ENCODE measurements at regions not wholly inside any gene's neighbourhood (a gene's known extent, or its start where the extent isn't known, plus 50 kb on each side); places are given as distances from the start of the nearest gene placed in this dataset.
"Not testable (repeated sequence)": the region's sequence is repeated elsewhere in the genome, so short reads cannot be mapped to it uniquely, and the experiment has no call there.

DNA sequence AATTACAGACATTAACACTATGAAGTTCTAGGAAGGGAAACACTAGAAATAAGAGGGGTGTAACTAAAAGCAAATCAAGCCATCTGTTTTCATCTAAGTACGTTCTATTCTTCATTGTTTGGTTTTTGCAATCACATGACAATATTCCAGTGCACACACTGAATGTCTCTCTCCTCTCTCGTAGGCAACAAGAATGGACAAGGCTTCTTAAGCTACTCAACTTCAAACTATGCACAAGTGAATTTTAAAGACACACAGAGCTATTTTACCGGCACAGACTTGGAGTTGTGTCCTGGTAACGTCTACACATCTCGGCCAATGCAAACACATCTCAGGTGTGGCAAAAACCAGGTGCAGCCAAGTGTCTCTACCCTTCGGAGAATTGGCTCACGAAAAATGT is 173.3 kb downstream of the PRKX start:
- no peak overlapping the region for H3K4me3 ChIP-seq (ENCODE audit: low read depth in 1 of 3, low read length in 3 of 3)
- peaks cover 0 to 5% (median 0%) of the 10 kb centered on the region in 4 donors for H3K9me3 ChIP-seq (ENCODE audit: control insufficient read depth in 4 of 4, low read length in 3 of 4)
- H3K27me3 ChIP-seq (ENCODE audit: control insufficient read depth in 4 of 4, insufficient read depth in 4 of 4, low read length in 3 of 4) = no peaks in the 10 kb centered on the region
- no peaks in the 10 kb centered on the region for H3K4me1 ChIP-seq (ENCODE audit: control insufficient read depth in 4 of 4, insufficient read depth in 4 of 4, low read length in 3 of 4)
- no peak for DNase-seq (ENCODE audit: low spot score)
- no peaks in the 10 kb centered on the region for H3K36me3 ChIP-seq (ENCODE audit: control insufficient read depth in 4 of 4, insufficient read depth in 3 of 4, low read depth in 1 of 4, low read length in 3 of 4)
- H3K9ac ChIP-seq (ENCODE audit: low read depth in 1 of 2, low read length in 2 of 2) = no peak overlapping the region
- WGBS = 74% methylated on average over 7 of the region's 7 CpGs
- H3K27ac ChIP-seq (ENCODE audit: low read depth in 1 of 2, low read length in 2 of 2) = no peak overlapping the region
- no peak for TF ChIP-seq HNF4G (IDR thresholded peaks at IDR 0.05)
- no peak for TF ChIP-seq GABPA (IDR thresholded peaks at IDR 0.05 in 1 of 2, conservative IDR thresholded peaks at IDR 0.05 in 1 of 2)
- no peak for TF ChIP-seq RAD21 (IDR thresholded peaks at IDR 0.05)
- TF ChIP-seq, protein P1, sequence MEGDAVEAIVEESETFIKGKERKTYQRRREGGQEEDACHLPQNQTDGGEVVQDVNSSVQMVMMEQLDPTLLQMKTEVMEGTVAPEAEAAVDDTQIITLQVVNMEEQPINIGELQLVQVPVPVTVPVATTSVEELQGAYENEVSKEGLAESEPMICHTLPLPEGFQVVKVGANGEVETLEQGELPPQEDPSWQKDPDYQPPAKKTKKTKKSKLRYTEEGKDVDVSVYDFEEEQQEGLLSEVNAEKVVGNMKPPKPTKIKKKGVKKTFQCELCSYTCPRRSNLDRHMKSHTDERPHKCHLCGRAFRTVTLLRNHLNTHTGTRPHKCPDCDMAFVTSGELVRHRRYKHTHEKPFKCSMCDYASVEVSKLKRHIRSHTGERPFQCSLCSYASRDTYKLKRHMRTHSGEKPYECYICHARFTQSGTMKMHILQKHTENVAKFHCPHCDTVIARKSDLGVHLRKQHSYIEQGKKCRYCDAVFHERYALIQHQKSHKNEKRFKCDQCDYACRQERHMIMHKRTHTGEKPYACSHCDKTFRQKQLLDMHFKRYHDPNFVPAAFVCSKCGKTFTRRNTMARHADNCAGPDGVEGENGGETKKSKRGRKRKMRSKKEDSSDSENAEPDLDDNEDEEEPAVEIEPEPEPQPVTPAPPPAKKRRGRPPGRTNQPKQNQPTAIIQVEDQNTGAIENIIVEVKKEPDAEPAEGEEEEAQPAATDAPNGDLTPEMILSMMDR (IDR thresholded peaks at IDR 0.05; ENCODE audit: low read depth, low read length, missing input control) = no peak
- TF ChIP-seq MAX (IDR thresholded peaks at IDR 0.05) = no peak
- no peak for TF ChIP-seq ATF3 (IDR thresholded peaks at IDR 0.05)
- no peak for TF ChIP-seq YY1 (IDR thresholded peaks at IDR 0.05)
- TF ChIP-seq, protein P2, sequence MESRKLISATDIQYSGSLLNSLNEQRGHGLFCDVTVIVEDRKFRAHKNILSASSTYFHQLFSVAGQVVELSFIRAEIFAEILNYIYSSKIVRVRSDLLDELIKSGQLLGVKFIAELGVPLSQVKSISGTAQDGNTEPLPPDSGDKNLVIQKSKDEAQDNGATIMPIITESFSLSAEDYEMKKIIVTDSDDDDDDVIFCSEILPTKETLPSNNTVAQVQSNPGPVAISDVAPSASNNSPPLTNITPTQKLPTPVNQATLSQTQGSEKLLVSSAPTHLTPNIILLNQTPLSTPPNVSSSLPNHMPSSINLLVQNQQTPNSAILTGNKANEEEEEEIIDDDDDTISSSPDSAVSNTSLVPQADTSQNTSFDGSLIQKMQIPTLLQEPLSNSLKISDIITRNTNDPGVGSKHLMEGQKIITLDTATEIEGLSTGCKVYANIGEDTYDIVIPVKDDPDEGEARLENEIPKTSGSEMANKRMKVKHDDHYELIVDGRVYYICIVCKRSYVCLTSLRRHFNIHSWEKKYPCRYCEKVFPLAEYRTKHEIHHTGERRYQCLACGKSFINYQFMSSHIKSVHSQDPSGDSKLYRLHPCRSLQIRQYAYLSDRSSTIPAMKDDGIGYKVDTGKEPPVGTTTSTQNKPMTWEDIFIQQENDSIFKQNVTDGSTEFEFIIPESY (IDR thresholded peaks at IDR 0.05) = no peak
- no peak for TF ChIP-seq JUND (IDR thresholded peaks at IDR 0.05)
- no peak for TF ChIP-seq FOXA2 (IDR thresholded peaks at IDR 0.05)
- no peak for TF ChIP-seq TAF1 (conservative IDR thresholded peaks at IDR 0.05)
- TF ChIP-seq NR2F2 (IDR thresholded peaks at IDR 0.05) = no peak
- TF ChIP-seq EGR1 (IDR thresholded peaks at IDR 0.05; ENCODE audit: low read depth in 2 of 2) = no peak
- TF ChIP-seq RXRA (IDR thresholded peaks at IDR 0.05) = no peak
- no peak for TF ChIP-seq FOXA1 (IDR thresholded peaks at IDR 0.05)
- no peak for TF ChIP-seq SP1 (IDR thresholded peaks at IDR 0.05)

GRCh38 chrX:3532581-3533085 is 180.8 kb downstream of the PRKX start:
- TF ChIP-seq FOXA1 (IDR thresholded peaks at IDR 0.05) (no peak), JUND (IDR thresholded peaks at IDR 0.05) (no peak), HNF4G (IDR thresholded peaks at IDR 0.05) (no peak), EGR1 (IDR thresholded peaks at IDR 0.05; ENCODE audit: low read depth in 2 of 2) (no peak)
- Histone ChIP-seq H3K27me3 (ENCODE audit: control insufficient read depth in 4 of 4, insufficient read depth in 4 of 4, low read length in 3 of 4) (no peaks in the 10 kb centered on the region), H3K9me3 (ENCODE audit: control insufficient read depth in 4 of 4, low read length in 3 of 4) (peaks cover 0 to 11% (median 2%) of the 10 kb centered on the region in 4 donors), H3K9ac (ENCODE audit: low read depth in 1 of 2, low read length in 2 of 2) (no peak overlapping the region), H3K27ac (ENCODE audit: low read depth in 1 of 2, low read length in 2 of 2) (no peak overlapping the region), H3K36me3 (ENCODE audit: control insufficient read depth in 4 of 4, insufficient read depth in 3 of 4, low read depth in 1 of 4, low read length in 3 of 4) (no peaks in the 10 kb centered on the region), H3K4me1 (ENCODE audit: control insufficient read depth in 4 of 4, insufficient read depth in 4 of 4, low read length in 3 of 4) (no peaks in the 10 kb centered on the region), H3K4me3 (ENCODE audit: low read depth in 1 of 3, low read length in 3 of 3) (no peak overlapping the region)
- no peak for DNase-seq (ENCODE audit: low spot score)
- WGBS = 72% methylated on average over 3 of the region's 3 CpGs

DNA sequence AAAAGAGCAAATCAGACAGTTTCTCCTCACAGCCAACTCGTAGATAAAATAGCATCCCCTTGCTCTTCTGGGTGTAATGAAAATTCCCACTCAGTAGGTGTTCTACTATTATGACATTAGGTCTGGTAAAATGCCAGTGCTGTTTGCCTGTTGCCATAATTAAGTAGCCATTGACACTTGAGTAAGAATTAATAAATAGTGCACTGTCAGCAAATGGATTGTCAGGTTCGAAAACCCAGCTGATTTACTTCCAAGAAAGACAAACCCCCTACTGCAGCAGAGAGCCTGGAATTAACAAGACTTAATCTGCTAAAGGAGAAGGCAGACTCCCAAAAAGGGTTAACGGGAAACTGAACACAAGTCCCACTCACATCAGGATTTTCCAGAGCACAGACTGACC is 182.0 kb downstream of the PRKX start:
- H3K4me3 ChIP-seq (ENCODE audit: low read depth in 1 of 3, low read length in 3 of 3); H3K27ac ChIP-seq (ENCODE audit: low read depth in 1 of 2, low read length in 2 of 2); H3K27me3 ChIP-seq (ENCODE audit: control insufficient read depth in 4 of 4, insufficient read depth in 4 of 4, low read length in 3 of 4); DNase-seq (ENCODE audit: low spot score); H3K36me3 ChIP-seq (ENCODE audit: control insufficient read depth in 4 of 4, insufficient read depth in 3 of 4, low read depth in 1 of 4, low read length in 3 of 4); H3K4me1 ChIP-seq (ENCODE audit: control insufficient read depth in 4 of 4, insufficient read depth in 4 of 4, low read length in 3 of 4); H3K9ac ChIP-seq (ENCODE audit: low read depth in 1 of 2, low read length in 2 of 2): not testable (repeated sequence)
- peaks cover 0 to 11% (median 3%) of the 10 kb centered on the region in 4 donors for H3K9me3 ChIP-seq (ENCODE audit: control insufficient read depth in 4 of 4, low read length in 3 of 4)
- 75% methylated on average over 3 of the region's 3 CpGs for WGBS

Measured in liver (tissue), 8 donors.